Caco-2 (cell line): ENCODE measurements at regions not wholly inside any gene's neighbourhood (a gene's known extent, or its start where the extent isn't known, plus 50 kb on each side); places are given as distances from the start of the nearest gene placed in this dataset.
"Not testable (repeated sequence)": the region's sequence is repeated elsewhere in the genome, so short reads cannot be mapped to it uniquely, and the experiment has no call there.

ENCODE experiments used
- BruUV-seq: library from RNA; stranded (reverse); fragments of 400-500 nt; replicated peaks from 2 replicates; lab custom pipeline; 2021; lab: Mats Ljungman, UMichigan
- CTCF ChIA-PET: fragments of 300-600 bp; sonication (Branson Sonifier 250); formaldehyde crosslinking; loops from one replicate; lab custom pipeline; 2022; ENCODE audit warnings: antibody characterized with exemption; lab: Charles Lee
- POLR2A ChIA-PET: fragments of 300-600 bp; sonication (Branson Sonifier 250); formaldehyde crosslinking; loops from one replicate; lab custom pipeline; 2022; ENCODE audit warnings: antibody characterized with exemption; lab: Charles Lee
- DNase-seq, 2 experiments: peaks; one replicate each; pipeline versions ENCODE4 v3.0.0 to v3.0.0-alpha.2; 2020 to 2022
- H3K27me3 ChIP-seq: replicated peaks from 2 replicates; pipeline ENCODE4 v1.6.0; 2011; ENCODE audit warnings: low read length; ENCODE audit not compliant: control insufficient read depth, insufficient read depth
- H3K36me3 ChIP-seq: 2 replicates; pipeline ENCODE4 v1.5.1; 2011; ENCODE audit warnings: low read length; ENCODE audit not compliant: control insufficient read depth, insufficient read depth
- H3K4me1 ChIP-seq: fragments of 250-450 bp; sonication (Bioruptor Pico); 2 replicates; pipeline ENCODE4 v1.5.1; 2020; ENCODE audit warnings: mild to moderate bottlenecking
- H3K4me3 ChIP-seq: 2 replicates; pipeline ENCODE4 v1.5.1; 2011; ENCODE audit warnings: low read depth, mild to moderate bottlenecking, control low read depth, low read length
- H3K9me3 ChIP-seq: fragments of 250-450 bp; sonication (Bioruptor Pico); 2 replicates; pipeline ENCODE4 v1.5.1; 2020; ENCODE audit warnings: mild to moderate bottlenecking, moderate library complexity
- H3K27ac Mint-ChIP-seq: one replicate; pipeline ENCODE4 v1.8.0; 2022; ENCODE audit warnings: mixed read lengths; ENCODE audit not compliant: unreplicated experiment
- H3K27me3 Mint-ChIP-seq: one replicate; pipeline ENCODE4 v1.8.0; 2022; ENCODE audit warnings: mixed read lengths; ENCODE audit not compliant: insufficient read depth, unreplicated experiment
- H3K36me3 Mint-ChIP-seq: one replicate; pipeline ENCODE4 v1.8.0; 2022; ENCODE audit warnings: mild to moderate bottlenecking, mixed read lengths; ENCODE audit not compliant: insufficient read depth, unreplicated experiment
- H3K4me1 Mint-ChIP-seq: one replicate; pipeline ENCODE4 v1.8.0; 2022; ENCODE audit warnings: low read depth, mixed read lengths; ENCODE audit not compliant: unreplicated experiment
- H3K4me3 Mint-ChIP-seq: one replicate; pipeline ENCODE4 v1.8.0; 2022; ENCODE audit warnings: mild to moderate bottlenecking, moderate library complexity, mixed read lengths; ENCODE audit not compliant: unreplicated experiment
- H3K9me3 Mint-ChIP-seq: one replicate; pipeline ENCODE4 v1.8.0; 2022; ENCODE audit warnings: mixed read lengths; ENCODE audit not compliant: unreplicated experiment
- CTCF ChIP-seq, 2 experiments: fragments of 200-600 bp in 1 of 2; IDR thresholded peaks; 1 replicate in 1 of 2; 2 replicates in 1 of 2; pipeline versions ENCODE4 v1.5.1 to v1.8.0; 2011 to 2022; ENCODE audit warnings: antibody characterized with exemption in 1 of 2, control low read depth in 1 of 2, inconsistent platforms in 1 of 2, low read depth in 1 of 2, low read length in 1 of 2, mild to moderate bottlenecking in 1 of 2, moderate library complexity in 1 of 2; ENCODE audit not compliant: insufficient read depth in 1 of 2, severe bottlenecking in 1 of 2, unreplicated experiment in 1 of 2
- intact Hi-C: fragments of 100-400 bp; cut with micrococcal nuclease; formaldehyde crosslinking; loops from one replicate; pipeline ENCODE4 v1.10.0; 2022; ENCODE audit not compliant: unreplicated experiment

- ChIA-PET CTCF (no interaction called here), POLR2A (no interaction called here)
- no peak overlapping the region for H3K4me3 Mint-ChIP-seq
- Histone ChIP-seq H3K27me3 (no peaks in the 10 kb centered on the region), H3K4me3 (no peak overlapping the region), H3K4me1 (no peaks in the 10 kb centered on the region), H3K36me3 (no peaks in the 10 kb centered on the region), H3K9me3 (no peaks in the 10 kb centered on the region)
- no peaks in the 10 kb centered on the region for H3K4me1 Mint-ChIP-seq
- no TSS peak for BruUV-seq
- TF ChIP-seq CTCF (IDR thresholded peaks at IDR 0.05; ENCODE audit: insufficient read depth in 1 of 2, low read depth in 1 of 2, low read length in 1 of 2, severe bottlenecking in 1 of 2, unreplicated experiment in 1 of 2): no peak
- H3K27ac Mint-ChIP-seq: no peak overlapping the region
- no peak for DNase-seq
- no peaks in the 10 kb centered on the region for H3K27me3 Mint-ChIP-seq
- H3K36me3 Mint-ChIP-seq: no peaks in the 10 kb centered on the region
- intact Hi-C loops: no loop called here
- H3K9me3 Mint-ChIP-seq: peaks cover 8% of the 10 kb centered on the region
These were observed 1116.2 kb downstream of the SUCLG1 start for GRCh38 chr2:83342860-83343329.

GRCh38 chr2:83340424-83340823 is 1118.7 kb downstream of the SUCLG1 start:
- BruUV-seq: no TSS peak
- ChIA-PET POLR2A (no interaction called here), CTCF (no interaction called here)
- Mint-ChIP-seq H3K4me1 (no peaks in the 10 kb centered on the region), H3K27ac (no peak overlapping the region), H3K27me3 (no peaks in the 10 kb centered on the region), H3K4me3 (no peak overlapping the region), H3K9me3 (peaks cover 8% of the 10 kb centered on the region), H3K36me3 (no peaks in the 10 kb centered on the region)
- H3K4me1 ChIP-seq: no peaks in the 10 kb centered on the region
- no peaks in the 10 kb centered on the region for H3K27me3 ChIP-seq
- H3K4me3 ChIP-seq: no peak overlapping the region
- intact Hi-C loops: no loop called here
- no peaks in the 10 kb centered on the region for H3K36me3 ChIP-seq
- H3K9me3 ChIP-seq: no peaks in the 10 kb centered on the region
- no peak for DNase-seq
- no peak for TF ChIP-seq CTCF (IDR thresholded peaks at IDR 0.05; ENCODE audit: insufficient read depth in 1 of 2, low read depth in 1 of 2, low read length in 1 of 2, severe bottlenecking in 1 of 2, unreplicated experiment in 1 of 2)

- H3K36me3 Mint-ChIP-seq, CTCF ChIA-PET, H3K9me3 Mint-ChIP-seq: not testable (repeated sequence)
These were observed 1119.1 kb downstream of the SUCLG1 start for GRCh38 chr2:83339942-83340341.

GRCh38 chr2:83331810-83332209 is 1127.3 kb downstream of the SUCLG1 start:
- ChIA-PET CTCF (no interaction called here), POLR2A (no interaction called here)
- intact Hi-C loops: no loop called here
- Histone ChIP-seq H3K4me3 (no peak overlapping the region), H3K4me1 (no peaks in the 10 kb centered on the region), H3K27me3 (no peaks in the 10 kb centered on the region), H3K36me3 (no peaks in the 10 kb centered on the region), H3K9me3 (no peaks in the 10 kb centered on the region)
- H3K9me3 Mint-ChIP-seq: no peaks in the 10 kb centered on the region
- no peak overlapping the region for H3K27ac Mint-ChIP-seq
- TF ChIP-seq CTCF (IDR thresholded peaks at IDR 0.05; ENCODE audit: insufficient read depth in 1 of 2, low read depth in 1 of 2, low read length in 1 of 2, severe bottlenecking in 1 of 2, unreplicated experiment in 1 of 2): no peak
- DNase-seq: no peak
- BruUV-seq: no TSS peak
- no peak overlapping the region for H3K4me3 Mint-ChIP-seq
- no peaks in the 10 kb centered on the region for H3K4me1 Mint-ChIP-seq
- H3K36me3 Mint-ChIP-seq: no peaks in the 10 kb centered on the region
- H3K27me3 Mint-ChIP-seq: no peaks in the 10 kb centered on the region

More at GRCh38 chr2:83339942-83340341, 1119.1 kb downstream of the SUCLG1 start:
- H3K4me3 Mint-ChIP-seq, H3K4me1 Mint-ChIP-seq, H3K9me3 ChIP-seq, H3K27me3 Mint-ChIP-seq, H3K27ac Mint-ChIP-seq, H3K36me3 ChIP-seq, DNase-seq, H3K4me1 ChIP-seq, H3K4me3 ChIP-seq, BruUV-seq, POLR2A ChIA-PET, intact Hi-C loops, H3K27me3 ChIP-seq: not testable (repeated sequence)
